SK-N-SH (cell line): ENCODE measurements at regions not wholly inside any gene's neighbourhood (a gene's known extent, or its start where the extent isn't known, plus 50 kb on each side); places are given as distances from the start of the nearest gene placed in this dataset.

Source experiments
- CTCF ChIA-PET: fragments of 300-600, 350-600 bp; formaldehyde crosslinking; extraction: SDS; loops from one replicate; lab custom pipeline; 2021; lab: Yijun Ruan, JAX
- POLR2A ChIA-PET: fragments of 350-600 bp; sonication (Branson Sonifier 250); formaldehyde crosslinking; extraction: SDS; loops from one replicate; lab custom pipeline; 2020; ENCODE audit warnings: antibody characterized with exemption, inconsistent platforms; lab: Yijun Ruan, JAX
- DNase-seq: peaks from one replicate; pipeline ENCODE4 v3.0.0; 2012
- H2AFZ ChIP-seq: fragments of 200-600 bp; sonication (generic); 2 replicates; pipeline ENCODE4 v1.8.1; 2016; ENCODE audit warnings: antibody characterized with exemption, mild to moderate bottlenecking, low read depth
- H3F3A ChIP-seq: fragments of 200-600 bp; sonication (generic); replicated peaks from 2 replicates; pipeline ENCODE3; 2016; ENCODE audit warnings: antibody characterized with exemption, mild to moderate bottlenecking; ENCODE audit not compliant: insufficient read depth
- H3K27ac ChIP-seq, 2 experiments: fragments of 200-500 bp in 1 of 2; fragments of 200-600 bp in 1 of 2; sonication (Bioruptor generic) in 1 of 2; sonication (generic), shearing (Covaris generic) in 1 of 2; 2 replicates each; pipeline versions ENCODE4 v1.5.1 to v1.6.1; 2014 to 2016; ENCODE audit warnings: low read depth in 2 of 2, inconsistent platforms in 1 of 2, low read length in 1 of 2, mild to moderate bottlenecking in 1 of 2, mixed read lengths in 1 of 2
- H3K27me3 ChIP-seq: fragments of 200-600 bp; sonication (generic), shearing (Covaris generic); 2 replicates; pipeline ENCODE4 v1.6.1; 2016; ENCODE audit warnings: mixed run types; ENCODE audit not compliant: insufficient read depth
- H3K36me3 ChIP-seq, 2 experiments: fragments of 200-500 bp in 1 of 2; fragments of 200-600 bp in 1 of 2; sonication (Bioruptor generic) in 1 of 2; sonication (generic) in 1 of 2; replicated peaks in 1 of 2; 2 replicates each; pipeline versions ENCODE3 to v1.5.1; 2014 to 2016; ENCODE audit warnings: low read length in 1 of 2, mild to moderate bottlenecking in 1 of 2; ENCODE audit not compliant: insufficient read depth in 2 of 2, control insufficient read depth in 1 of 2
- H3K4me1 ChIP-seq, 2 experiments: fragments of 200-500 bp in 1 of 2; fragments of 200-600 bp in 1 of 2; sonication (Bioruptor generic) in 1 of 2; sonication (generic), shearing (Covaris generic) in 1 of 2; 2 replicates each; pipeline versions ENCODE4 v1.5.1 to v1.6.1; 2014 to 2016; ENCODE audit warnings: low read depth in 1 of 2, low read length in 1 of 2, mixed run types in 1 of 2; ENCODE audit not compliant: insufficient read depth in 2 of 2, control insufficient read depth in 1 of 2
- H3K4me2 ChIP-seq: fragments of 200-600 bp; sonication (generic), shearing (Covaris generic); 2 replicates; pipeline ENCODE4 v1.6.1; 2017; ENCODE audit warnings: mixed run types
- H3K4me3 ChIP-seq, 2 experiments: fragments of 200-500 bp in 1 of 2; fragments of 200-600 bp in 1 of 2; sonication (Bioruptor generic) in 1 of 2; sonication (generic), shearing (Covaris generic) in 1 of 2; 2 replicates each; pipeline versions ENCODE4 v1.5.1 to v1.8.1; 2014 to 2016; ENCODE audit warnings: low read depth in 2 of 2, inconsistent platforms in 1 of 2, low read length in 1 of 2, mild to moderate bottlenecking in 1 of 2, mixed read lengths in 1 of 2, moderate library complexity in 1 of 2
- H3K79me2 ChIP-seq: fragments of 200-600 bp; sonication (generic); 2 replicates; pipeline ENCODE4 v1.8.1; 2017; ENCODE audit warnings: mild to moderate bottlenecking; ENCODE audit not compliant: insufficient read depth
- H3K9ac ChIP-seq: fragments of 200-600 bp; sonication (generic); 2 replicates; pipeline ENCODE4 v1.6.1; 2017; ENCODE audit warnings: mixed run types
- H3K9me2 ChIP-seq: fragments of 200-600 bp; sonication (generic); 2 replicates; pipeline ENCODE4 v1.6.1; 2017; ENCODE audit warnings: mixed run types
- H3K9me3 ChIP-seq: fragments of 200-600 bp; sonication (generic); 2 replicates; pipeline ENCODE4 v1.6.1; 2017; ENCODE audit warnings: mixed run types, mild to moderate bottlenecking, moderate library complexity
- H4K20me1 ChIP-seq: fragments of 200-600 bp; sonication (generic); 2 replicates; pipeline ENCODE4 v1.6.1; 2017; ENCODE audit warnings: mild to moderate bottlenecking, mixed run types; ENCODE audit not compliant: insufficient read depth
- ELF1 ChIP-seq: IDR thresholded peaks from 2 replicates; pipeline ENCODE4 v1.4.0; 2012
- EZH2phosphoT487 ChIP-seq: fragments of 200-600 bp; sonication (generic); IDR thresholded peaks from 2 replicates; pipeline ENCODE4 v1.6.1; 2017; ENCODE audit warnings: low read depth, mixed run types, mild to moderate bottlenecking, antibody characterized with exemption, moderate library complexity, borderline replicate concordance
- FOXJ3 ChIP-seq: sonication (generic); formaldehyde crosslinking; IDR thresholded peaks from 2 replicates; pipeline ENCODE4 v1.5.1; 2020; ENCODE audit warnings: mild to moderate bottlenecking, missing genetic modification reagents
- GABPA ChIP-seq: IDR thresholded peaks from 2 replicates; pipeline ENCODE4 v1.4.0; 2012; ENCODE audit warnings: low read depth, mild to moderate bottlenecking
- JUND ChIP-seq: IDR thresholded peaks from 2 replicates; pipeline ENCODE4 v1.4.0; 2012
- MAX ChIP-seq: IDR thresholded peaks from 2 replicates; pipeline ENCODE4 v1.4.0; 2012; ENCODE audit warnings: low read depth
- MEF2A ChIP-seq: IDR thresholded peaks from 2 replicates; pipeline ENCODE4 v1.4.0; 2012; ENCODE audit warnings: low read depth, borderline replicate concordance
- NFIC ChIP-seq: IDR thresholded peaks from 2 replicates; pipeline ENCODE4 v1.4.0; 2012; ENCODE audit warnings: borderline replicate concordance
- NRF1 ChIP-seq: IDR thresholded peaks from 2 replicates; pipeline ENCODE4 v1.6.1; 2012; ENCODE audit warnings: low read depth, mild to moderate bottlenecking, low read length
- POLR2AphosphoS5 ChIP-seq: IDR thresholded peaks from 2 replicates; pipeline ENCODE4 v1.6.1; 2012; ENCODE audit warnings: low read depth, low read length
- RAD21 ChIP-seq: IDR thresholded peaks from 2 replicates; pipeline ENCODE4 v1.6.1; 2012; ENCODE audit warnings: mild to moderate bottlenecking, low read length
- RCOR1 ChIP-seq: fragments of 150-350 bp; IDR thresholded peaks from 2 replicates; pipeline ENCODE4 v1.6.1; 2017; ENCODE audit warnings: antibody characterized with exemption, low read length
- REST ChIP-seq: IDR thresholded peaks from 2 replicates; pipeline ENCODE4 v1.6.1; 2012; ENCODE audit warnings: mild to moderate bottlenecking, low read depth, low read length, moderate library complexity
- SIN3A ChIP-seq: IDR thresholded peaks from 2 replicates; pipeline ENCODE4 v1.6.1; 2012; ENCODE audit warnings: low read depth, mild to moderate bottlenecking, low read length, moderate library complexity, borderline replicate concordance
- TAF1 ChIP-seq: IDR thresholded peaks from 2 replicates; pipeline ENCODE4 v1.6.1; 2012; ENCODE audit warnings: low read depth, mild to moderate bottlenecking, low read length, moderate library complexity, borderline replicate concordance
- TCF12 ChIP-seq: IDR thresholded peaks from 2 replicates; pipeline ENCODE4 v1.4.0; 2012
- ZBTB33 ChIP-seq: IDR thresholded peaks from 2 replicates; pipeline ENCODE4 v1.4.0; 2012; ENCODE audit warnings: low read depth, borderline replicate concordance
- WGBS: methylation state at CpG from one replicate; pipeline ENCODE4 v1.1.6; 2017; ENCODE audit warnings: low lambda C conversion rate; 5-methylcytosine and 5-hydroxymethylcytosine counted together
- TF ChIP-seq, protein P1 (sequence below): fragments of 200-600 bp; sonication (generic); IDR thresholded peaks from 2 replicates; pipeline ENCODE4 v1.6.1; 2017; ENCODE audit warnings: antibody characterized with exemption, mild to moderate bottlenecking, moderate library complexity
- TF ChIP-seq, protein P2 (sequence below): IDR thresholded peaks from 2 replicates; pipeline ENCODE4 v1.4.0; 2012; ENCODE audit warnings: low read depth, borderline replicate concordance
- TF ChIP-seq, protein P3 (sequence below): IDR thresholded peaks from 2 replicates; pipeline ENCODE4; 2012

GRCh38 chr4:107148904-107149303 lies 112.8 kb upstream of the DKK2 start:
- POLR2A ChIA-PET, result no interaction called here
- DNase-seq, result no peak
- Histone ChIP-seq H3K9me2 (0 out of 2 replicates have a peak, but pooled peaks cover 3% of the 10 kb centered on the region), H3F3A (no peaks in the 10 kb centered on the region), H3K4me3 (no peak overlapping the region), H3K27ac (no peak overlapping the region), H3K4me1 (peaks cover 0 to 7% of the 10 kb centered on the region in 2 experiments; a peak in 2 of 4 replicates), H4K20me1 (no peaks in the 10 kb centered on the region), H3K36me3 (no peaks in the 10 kb centered on the region), H3K4me2 (no peak overlapping the region), H3K9ac (no peak overlapping the region), H3K79me2 (no peaks in the 10 kb centered on the region), H2AFZ (no peak overlapping the region), H3K9me3 (no peaks in the 10 kb centered on the region), H3K27me3 (no peaks in the 10 kb centered on the region)
- TF ChIP-seq NRF1, result no peak
- TF ChIP-seq, protein P1, sequence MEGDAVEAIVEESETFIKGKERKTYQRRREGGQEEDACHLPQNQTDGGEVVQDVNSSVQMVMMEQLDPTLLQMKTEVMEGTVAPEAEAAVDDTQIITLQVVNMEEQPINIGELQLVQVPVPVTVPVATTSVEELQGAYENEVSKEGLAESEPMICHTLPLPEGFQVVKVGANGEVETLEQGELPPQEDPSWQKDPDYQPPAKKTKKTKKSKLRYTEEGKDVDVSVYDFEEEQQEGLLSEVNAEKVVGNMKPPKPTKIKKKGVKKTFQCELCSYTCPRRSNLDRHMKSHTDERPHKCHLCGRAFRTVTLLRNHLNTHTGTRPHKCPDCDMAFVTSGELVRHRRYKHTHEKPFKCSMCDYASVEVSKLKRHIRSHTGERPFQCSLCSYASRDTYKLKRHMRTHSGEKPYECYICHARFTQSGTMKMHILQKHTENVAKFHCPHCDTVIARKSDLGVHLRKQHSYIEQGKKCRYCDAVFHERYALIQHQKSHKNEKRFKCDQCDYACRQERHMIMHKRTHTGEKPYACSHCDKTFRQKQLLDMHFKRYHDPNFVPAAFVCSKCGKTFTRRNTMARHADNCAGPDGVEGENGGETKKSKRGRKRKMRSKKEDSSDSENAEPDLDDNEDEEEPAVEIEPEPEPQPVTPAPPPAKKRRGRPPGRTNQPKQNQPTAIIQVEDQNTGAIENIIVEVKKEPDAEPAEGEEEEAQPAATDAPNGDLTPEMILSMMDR, result no peak
- no peak for TF ChIP-seq TAF1
- TF ChIP-seq ELF1, result no peak
- TF ChIP-seq POLR2AphosphoS5, result no peak
- no peak for TF ChIP-seq FOXJ3 (CRISPR knock-in tag)
- no peak for TF ChIP-seq EZH2phosphoT487
- CTCF ChIA-PET, result no interaction called here
- WGBS, result 100% methylated on average over 1 of the region's 1 CpG

GRCh38 chr4:107147873-107148272 lies 111.8 kb upstream of the DKK2 start:
- no peak overlapping the region for H3K4me3 ChIP-seq
- H3K79me2 ChIP-seq, result no peaks in the 10 kb centered on the region
- WGBS, result 81% methylated on average over 1 of the region's 1 CpG
- H3K27me3 ChIP-seq, result no peaks in the 10 kb centered on the region
- H3K9ac ChIP-seq, result no peak overlapping the region
- no peak overlapping the region for H2AFZ ChIP-seq
- no peaks in the 10 kb centered on the region for H4K20me1 ChIP-seq
- no peak for DNase-seq
- no peaks in the 10 kb centered on the region for H3K36me3 ChIP-seq
- no peaks in the 10 kb centered on the region for H3K9me3 ChIP-seq
- H3K9me2 ChIP-seq, result 0 out of 2 replicates have a peak, but pooled peaks cover 3% of the 10 kb centered on the region
- no peaks in the 10 kb centered on the region for H3F3A ChIP-seq
- CTCF ChIA-PET, result interaction anchor here (1.0 kb wide), 1 partner anchor 65 kb away, joined by 3 read pairs; no protein-coding TSS in a partner anchor
- H3K4me1 ChIP-seq, result 0 out of 4 replicates have a peak, but pooled peaks cover 0 to under 1% of the 10 kb centered on the region in 2 experiments
- no peak overlapping the region for H3K4me2 ChIP-seq
- POLR2A ChIA-PET, result no interaction called here
- no peak overlapping the region for H3K27ac ChIP-seq
- TF ChIP-seq RCOR1, result no peak
- no peak for TF ChIP-seq POLR2AphosphoS5
- TF ChIP-seq TCF12, result no peak
- TF ChIP-seq RAD21, result no peak
- no peak for TF ChIP-seq TAF1
- no peak for TF ChIP-seq MEF2A
- TF ChIP-seq ELF1, result no peak
- TF ChIP-seq GABPA, result no peak
- TF ChIP-seq, protein P2, sequence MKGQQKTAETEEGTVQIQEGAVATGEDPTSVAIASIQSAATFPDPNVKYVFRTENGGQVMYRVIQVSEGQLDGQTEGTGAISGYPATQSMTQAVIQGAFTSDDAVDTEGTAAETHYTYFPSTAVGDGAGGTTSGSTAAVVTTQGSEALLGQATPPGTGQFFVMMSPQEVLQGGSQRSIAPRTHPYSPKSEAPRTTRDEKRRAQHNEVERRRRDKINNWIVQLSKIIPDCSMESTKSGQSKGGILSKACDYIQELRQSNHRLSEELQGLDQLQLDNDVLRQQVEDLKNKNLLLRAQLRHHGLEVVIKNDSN, result no peak
- TF ChIP-seq JUND, result no peak
- TF ChIP-seq ZBTB33, result no peak
- no peak for TF ChIP-seq REST
- TF ChIP-seq, protein P3, sequence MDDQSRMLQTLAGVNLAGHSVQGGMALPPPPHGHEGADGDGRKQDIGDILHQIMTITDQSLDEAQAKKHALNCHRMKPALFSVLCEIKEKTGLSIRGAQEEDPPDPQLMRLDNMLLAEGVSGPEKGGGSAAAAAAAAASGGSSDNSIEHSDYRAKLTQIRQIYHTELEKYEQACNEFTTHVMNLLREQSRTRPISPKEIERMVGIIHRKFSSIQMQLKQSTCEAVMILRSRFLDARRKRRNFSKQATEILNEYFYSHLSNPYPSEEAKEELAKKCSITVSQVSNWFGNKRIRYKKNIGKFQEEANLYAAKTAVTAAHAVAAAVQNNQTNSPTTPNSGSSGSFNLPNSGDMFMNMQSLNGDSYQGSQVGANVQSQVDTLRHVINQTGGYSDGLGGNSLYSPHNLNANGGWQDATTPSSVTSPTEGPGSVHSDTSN, result no peak
- TF ChIP-seq SIN3A, result no peak
- no peak for TF ChIP-seq MAX
- no peak for TF ChIP-seq NFIC
